ENCODE measurements at regions not wholly inside any gene's neighbourhood (a gene's known extent, or its start where the extent isn't known, plus 50 kb on each side); places are given as distances from the start of the nearest gene placed in this dataset.
A peak's percentile ranks its signal among the peaks of the same experiment; 100 is the strongest.

DNA sequence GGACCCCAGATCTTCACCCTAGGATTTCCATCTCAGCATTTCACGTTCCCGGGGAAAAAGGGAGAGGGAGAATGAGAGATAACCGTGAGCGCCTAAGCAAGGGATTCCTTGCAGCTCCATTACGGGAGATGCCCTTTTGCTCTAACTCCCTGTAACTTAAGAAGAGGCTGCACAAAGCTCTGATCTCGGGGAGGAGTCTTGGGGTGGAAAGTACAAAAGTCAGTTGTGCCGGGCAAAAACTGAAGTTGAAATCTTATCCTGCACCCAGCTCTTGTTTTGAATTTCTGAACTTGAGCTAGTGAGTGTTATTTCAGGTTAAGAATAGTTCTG, 256.4 kb upstream of the SOX21 start:
- ATAC-seq (peak; percentile 25), DNase-seq (ENCODE audit: low spot score) (no peak)
- peaks cover 16% of the 10 kb centered on the region for H3K27me3 Mint-ChIP-seq (ENCODE audit: low read depth)
- peak overlapping the region; percentile 76; the same call in 1 of the 2 replicates for H3K27ac Mint-ChIP-seq
- peak overlapping the region; percentile 87 for H3K4me3 Mint-ChIP-seq
- H3K36me3 Mint-ChIP-seq = no peaks in the 10 kb centered on the region
- ChIA-PET POLR2A (interaction anchor here (1.0 to 2.2 kb wide), 3 partner anchors 143 to 262 kb away, joined by 4 to 6 read pairs (median 5); no protein-coding TSS in a partner anchor), CTCF (interaction anchor here (0.7 to 3.4 kb wide), 22 partner anchors 9 to 412 kb away, joined by 3 to 19 read pairs (median 5); partner anchors contain the start of gene TGDS)
- TF ChIP-seq, protein P1, sequence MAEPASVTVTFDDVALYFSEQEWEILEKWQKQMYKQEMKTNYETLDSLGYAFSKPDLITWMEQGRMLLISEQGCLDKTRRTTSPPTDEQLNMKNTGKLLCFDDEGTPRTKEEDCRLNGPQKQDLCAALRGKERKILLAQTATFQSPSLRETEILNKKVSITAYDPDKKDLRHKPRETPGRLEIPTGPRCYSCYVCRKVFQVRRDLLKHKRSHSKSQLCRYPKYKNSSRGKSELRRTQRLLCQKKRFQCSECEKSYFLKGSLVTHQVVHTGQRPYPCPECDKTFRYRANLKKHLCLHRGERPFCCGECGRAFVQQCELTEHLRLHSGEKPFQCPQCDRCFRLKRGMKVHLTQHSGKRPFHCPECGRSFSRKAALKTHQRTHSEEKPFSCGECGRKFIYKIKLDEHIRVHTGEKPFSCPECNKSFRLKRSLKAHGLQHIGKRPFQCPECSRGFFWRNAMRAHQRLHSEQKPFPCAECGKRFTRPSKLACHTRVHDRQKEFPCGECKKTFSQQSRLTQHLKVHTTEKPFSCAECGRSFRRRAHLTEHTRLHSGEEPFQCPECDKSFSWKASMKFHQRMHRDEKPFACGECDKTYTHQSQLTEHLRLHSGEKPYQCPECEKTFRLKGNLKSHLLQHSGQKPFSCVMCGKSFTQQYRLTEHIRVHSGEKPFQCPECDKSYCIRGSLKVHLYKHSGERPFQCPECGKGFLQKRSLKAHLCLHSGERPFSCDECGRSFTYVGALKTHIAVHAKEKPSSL (CRISPR knock-in tag; conservative IDR thresholded peaks at IDR 0.05) = no peak
- H3K9me3 Mint-ChIP-seq = no peaks in the 10 kb centered on the region
- peaks cover 51% of the 10 kb centered on the region for H3K4me1 Mint-ChIP-seq

DNA sequence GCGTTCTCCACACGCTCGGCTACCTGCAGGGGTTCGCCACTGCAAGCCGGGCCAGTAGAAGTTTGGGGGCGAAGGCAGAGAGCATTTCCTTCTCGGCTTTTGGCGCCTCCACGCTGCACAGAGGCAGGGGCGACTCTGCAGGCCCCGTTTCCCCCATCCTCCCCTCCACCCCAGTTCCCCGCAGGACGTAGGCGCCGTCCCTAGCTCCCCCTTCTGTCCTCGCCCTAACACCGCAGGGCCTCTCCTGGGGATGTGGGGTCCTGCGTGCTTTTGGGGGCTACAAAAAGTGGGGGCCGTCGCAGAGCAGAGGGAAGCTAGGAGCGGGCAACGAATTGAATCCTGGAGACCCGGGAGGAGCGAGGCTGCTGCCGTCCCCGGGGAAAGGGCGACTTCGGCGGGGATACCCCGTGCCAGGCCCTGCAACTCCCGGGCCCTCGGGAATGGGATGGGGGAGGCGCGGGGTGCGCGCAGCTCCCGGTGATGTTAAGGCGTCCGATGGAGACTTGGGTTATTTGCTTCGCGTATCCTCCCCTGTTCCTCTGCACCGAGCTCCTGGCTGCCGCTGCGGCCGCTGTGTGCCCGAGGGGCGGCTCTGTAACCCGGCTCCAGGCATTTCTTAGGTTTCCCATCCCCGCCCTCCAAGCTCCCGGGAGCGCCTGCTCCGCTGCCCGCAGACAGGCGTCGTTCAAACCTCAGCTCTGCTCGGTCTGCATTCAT, 255.9 kb upstream of the SOX21 start:
- H3K27ac Mint-ChIP-seq = peak overlapping the region; percentile 76; the same call in 1 of the 2 replicates
- no peaks in the 10 kb centered on the region for H3K36me3 Mint-ChIP-seq
- H3K27me3 Mint-ChIP-seq (ENCODE audit: low read depth) = peaks cover 16% of the 10 kb centered on the region
- ATAC-seq = peak; percentile 75
- peak overlapping the region; percentile 87 for H3K4me3 Mint-ChIP-seq
- ChIA-PET POLR2A (interaction anchor here (0.9 to 2.2 kb wide), 6 partner anchors 143 to 309 kb away, joined by 3 to 6 read pairs (median 4); no protein-coding TSS in a partner anchor), CTCF (interaction anchor here (0.6 to 3.4 kb wide), 26 partner anchors 8 to 412 kb away, joined by 3 to 19 read pairs (median 5); partner anchors contain the start of gene TGDS)
- H3K4me1 Mint-ChIP-seq = peaks cover 51% of the 10 kb centered on the region
- no peak for TF ChIP-seq NR2C2 (CRISPR knock-in tag; IDR thresholded peaks at IDR 0.05)
- no peak for TF ChIP-seq ZNF423 (CRISPR knock-in tag; IDR thresholded peaks at IDR 0.05)
- no peak for TF ChIP-seq ZNF671 (CRISPR knock-in tag; IDR thresholded peaks at IDR 0.05)
- no peak for TF ChIP-seq TEAD4 (CRISPR knock-in tag; IDR thresholded peaks at IDR 0.05)
- peak; percentile 64 for TF ChIP-seq SP1 (CRISPR knock-in tag; conservative IDR thresholded peaks at IDR 0.05)
- TF ChIP-seq, protein P2, sequence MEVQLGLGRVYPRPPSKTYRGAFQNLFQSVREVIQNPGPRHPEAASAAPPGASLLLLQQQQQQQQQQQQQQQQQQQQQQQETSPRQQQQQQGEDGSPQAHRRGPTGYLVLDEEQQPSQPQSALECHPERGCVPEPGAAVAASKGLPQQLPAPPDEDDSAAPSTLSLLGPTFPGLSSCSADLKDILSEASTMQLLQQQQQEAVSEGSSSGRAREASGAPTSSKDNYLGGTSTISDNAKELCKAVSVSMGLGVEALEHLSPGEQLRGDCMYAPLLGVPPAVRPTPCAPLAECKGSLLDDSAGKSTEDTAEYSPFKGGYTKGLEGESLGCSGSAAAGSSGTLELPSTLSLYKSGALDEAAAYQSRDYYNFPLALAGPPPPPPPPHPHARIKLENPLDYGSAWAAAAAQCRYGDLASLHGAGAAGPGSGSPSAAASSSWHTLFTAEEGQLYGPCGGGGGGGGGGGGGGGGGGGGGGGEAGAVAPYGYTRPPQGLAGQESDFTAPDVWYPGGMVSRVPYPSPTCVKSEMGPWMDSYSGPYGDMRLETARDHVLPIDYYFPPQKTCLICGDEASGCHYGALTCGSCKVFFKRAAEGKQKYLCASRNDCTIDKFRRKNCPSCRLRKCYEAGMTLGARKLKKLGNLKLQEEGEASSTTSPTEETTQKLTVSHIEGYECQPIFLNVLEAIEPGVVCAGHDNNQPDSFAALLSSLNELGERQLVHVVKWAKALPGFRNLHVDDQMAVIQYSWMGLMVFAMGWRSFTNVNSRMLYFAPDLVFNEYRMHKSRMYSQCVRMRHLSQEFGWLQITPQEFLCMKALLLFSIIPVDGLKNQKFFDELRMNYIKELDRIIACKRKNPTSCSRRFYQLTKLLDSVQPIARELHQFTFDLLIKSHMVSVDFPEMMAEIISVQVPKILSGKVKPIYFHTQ (CRISPR knock-in tag; IDR thresholded peaks at IDR 0.05) = no peak
- TF ChIP-seq, protein P3, sequence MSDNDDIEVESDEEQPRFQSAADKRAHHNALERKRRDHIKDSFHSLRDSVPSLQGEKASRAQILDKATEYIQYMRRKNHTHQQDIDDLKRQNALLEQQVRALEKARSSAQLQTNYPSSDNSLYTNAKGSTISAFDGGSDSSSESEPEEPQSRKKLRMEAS (CRISPR knock-in tag; IDR thresholded peaks at IDR 0.05) = peak; percentile 22; the same call in 1 of the 2 replicates
- peak; percentile 8; the same call in 1 of the 2 replicates for TF ChIP-seq FOXP1 (CRISPR knock-in tag; IDR thresholded peaks at IDR 0.05; ENCODE audit: borderline replicate concordance)
- TF ChIP-seq, protein P4, sequence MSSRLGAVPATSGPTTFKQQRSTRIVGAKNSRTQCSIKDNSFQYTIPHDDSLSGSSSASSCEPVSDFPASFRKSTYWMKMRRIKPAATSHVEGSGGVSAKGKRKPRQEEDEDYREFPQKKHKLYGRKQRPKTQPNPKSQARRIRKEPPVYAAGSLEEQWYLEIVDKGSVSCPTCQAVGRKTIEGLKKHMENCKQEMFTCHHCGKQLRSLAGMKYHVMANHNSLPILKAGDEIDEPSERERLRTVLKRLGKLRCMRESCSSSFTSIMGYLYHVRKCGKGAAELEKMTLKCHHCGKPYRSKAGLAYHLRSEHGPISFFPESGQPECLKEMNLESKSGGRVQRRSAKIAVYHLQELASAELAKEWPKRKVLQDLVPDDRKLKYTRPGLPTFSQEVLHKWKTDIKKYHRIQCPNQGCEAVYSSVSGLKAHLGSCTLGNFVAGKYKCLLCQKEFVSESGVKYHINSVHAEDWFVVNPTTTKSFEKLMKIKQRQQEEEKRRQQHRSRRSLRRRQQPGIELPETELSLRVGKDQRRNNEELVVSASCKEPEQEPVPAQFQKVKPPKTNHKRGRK (CRISPR knock-in tag; IDR thresholded peaks at IDR 0.05; ENCODE audit: borderline replicate concordance) = no peak
- no peak for TF ChIP-seq IRF2 (CRISPR knock-in tag; IDR thresholded peaks at IDR 0.05; ENCODE audit: borderline replicate concordance, low read depth)
- 0 out of 2 replicates have a peak, but pooled peaks have one; percentile 3 for TF ChIP-seq FOXK1 (CRISPR knock-in tag; IDR thresholded peaks at IDR 0.05)
- no peak for TF ChIP-seq CBFB (CRISPR knock-in tag; IDR thresholded peaks at IDR 0.05; ENCODE audit: low read depth)
- no peak for TF ChIP-seq ZNF232 (CRISPR knock-in tag; IDR thresholded peaks at IDR 0.05)
- TF ChIP-seq, protein P5, sequence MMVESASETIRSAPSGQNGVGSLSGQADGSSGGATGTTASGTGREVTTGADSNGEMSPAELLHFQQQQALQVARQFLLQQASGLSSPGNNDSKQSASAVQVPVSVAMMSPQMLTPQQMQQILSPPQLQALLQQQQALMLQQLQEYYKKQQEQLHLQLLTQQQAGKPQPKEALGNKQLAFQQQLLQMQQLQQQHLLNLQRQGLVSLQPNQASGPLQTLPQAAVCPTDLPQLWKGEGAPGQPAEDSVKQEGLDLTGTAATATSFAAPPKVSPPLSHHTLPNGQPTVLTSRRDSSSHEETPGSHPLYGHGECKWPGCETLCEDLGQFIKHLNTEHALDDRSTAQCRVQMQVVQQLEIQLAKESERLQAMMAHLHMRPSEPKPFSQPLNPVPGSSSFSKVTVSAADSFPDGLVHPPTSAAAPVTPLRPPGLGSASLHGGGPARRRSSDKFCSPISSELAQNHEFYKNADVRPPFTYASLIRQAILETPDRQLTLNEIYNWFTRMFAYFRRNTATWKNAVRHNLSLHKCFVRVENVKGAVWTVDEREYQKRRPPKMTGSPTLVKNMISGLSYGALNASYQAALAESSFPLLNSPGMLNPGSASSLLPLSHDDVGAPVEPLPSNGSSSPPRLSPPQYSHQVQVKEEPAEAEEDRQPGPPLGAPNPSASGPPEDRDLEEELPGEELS (CRISPR knock-in tag; IDR thresholded peaks at IDR 0.05) = no peak
- TF ChIP-seq CREB1 (CRISPR knock-in tag; IDR thresholded peaks at IDR 0.05) = no peak
- no peak; the same call in 1 of the 2 replicates for TF ChIP-seq GTF2I (CRISPR knock-in tag; conservative IDR thresholded peaks at IDR 0.05)
- TF ChIP-seq, protein P6, sequence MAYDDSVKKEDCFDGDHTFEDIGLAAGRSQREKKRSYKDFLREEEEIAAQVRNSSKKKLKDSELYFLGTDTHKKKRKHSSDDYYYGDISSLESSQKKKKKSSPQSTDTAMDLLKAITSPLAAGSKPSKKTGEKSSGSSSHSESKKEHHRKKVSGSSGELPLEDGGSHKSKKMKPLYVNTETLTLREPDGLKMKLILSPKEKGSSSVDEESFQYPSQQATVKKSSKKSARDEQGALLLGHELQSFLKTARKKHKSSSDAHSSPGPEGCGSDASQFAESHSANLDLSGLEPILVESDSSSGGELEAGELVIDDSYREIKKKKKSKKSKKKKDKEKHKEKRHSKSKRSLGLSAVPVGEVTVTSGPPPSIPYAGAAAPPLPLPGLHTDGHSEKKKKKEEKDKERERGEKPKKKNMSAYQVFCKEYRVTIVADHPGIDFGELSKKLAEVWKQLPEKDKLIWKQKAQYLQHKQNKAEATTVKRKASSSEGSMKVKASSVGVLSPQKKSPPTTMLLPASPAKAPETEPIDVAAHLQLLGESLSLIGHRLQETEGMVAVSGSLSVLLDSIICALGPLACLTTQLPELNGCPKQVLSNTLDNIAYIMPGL (CRISPR knock-in tag; IDR thresholded peaks at IDR 0.05) = peak; percentile 57; the same call in 1 of the 2 replicates
- TF ChIP-seq NFE2L1 (CRISPR knock-in tag; IDR thresholded peaks at IDR 0.05) = 0 out of 2 replicates have a peak, but pooled peaks have one; percentile 2
- TF ChIP-seq, protein P7, sequence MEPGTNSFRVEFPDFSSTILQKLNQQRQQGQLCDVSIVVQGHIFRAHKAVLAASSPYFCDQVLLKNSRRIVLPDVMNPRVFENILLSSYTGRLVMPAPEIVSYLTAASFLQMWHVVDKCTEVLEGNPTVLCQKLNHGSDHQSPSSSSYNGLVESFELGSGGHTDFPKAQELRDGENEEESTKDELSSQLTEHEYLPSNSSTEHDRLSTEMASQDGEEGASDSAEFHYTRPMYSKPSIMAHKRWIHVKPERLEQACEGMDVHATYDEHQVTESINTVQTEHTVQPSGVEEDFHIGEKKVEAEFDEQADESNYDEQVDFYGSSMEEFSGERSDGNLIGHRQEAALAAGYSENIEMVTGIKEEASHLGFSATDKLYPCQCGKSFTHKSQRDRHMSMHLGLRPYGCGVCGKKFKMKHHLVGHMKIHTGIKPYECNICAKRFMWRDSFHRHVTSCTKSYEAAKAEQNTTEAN (CRISPR knock-in tag; IDR thresholded peaks at IDR 0.05) = no peak
- peak; percentile 70; the same call in 1 of the 2 replicates for TF ChIP-seq KAT7 (CRISPR knock-in tag; IDR thresholded peaks at IDR 0.05; ENCODE audit: borderline replicate concordance)
- H3K9me3 Mint-ChIP-seq = no peaks in the 10 kb centered on the region
- peak; percentile 67 for DNase-seq (ENCODE audit: low spot score)
